GM12865 (cell line): ENCODE measurements at regions not wholly inside any gene's neighbourhood (a gene's known extent, or its start where the extent isn't known, plus 50 kb on each side); places are given as distances from the start of the nearest gene placed in this dataset.

Experiments
- DNase-seq: peaks from one replicate; pipeline ENCODE4 v3.0.0; 2010; ENCODE audit warnings: low read depth
- H3K4me3 ChIP-seq: 2 replicates; pipeline ENCODE4 v1.5.1; 2011; ENCODE audit warnings: mild to moderate bottlenecking, low read depth, low read length, control low read depth
- TF ChIP-seq, protein P1 (sequence below): IDR thresholded peaks from 2 replicates; pipeline ENCODE4 v1.5.1; 2011; ENCODE audit warnings: low read length, control low read depth, low read depth, inconsistent platforms; ENCODE audit not compliant: insufficient read depth; ENCODE audit errors: missing control alignments

DNA sequence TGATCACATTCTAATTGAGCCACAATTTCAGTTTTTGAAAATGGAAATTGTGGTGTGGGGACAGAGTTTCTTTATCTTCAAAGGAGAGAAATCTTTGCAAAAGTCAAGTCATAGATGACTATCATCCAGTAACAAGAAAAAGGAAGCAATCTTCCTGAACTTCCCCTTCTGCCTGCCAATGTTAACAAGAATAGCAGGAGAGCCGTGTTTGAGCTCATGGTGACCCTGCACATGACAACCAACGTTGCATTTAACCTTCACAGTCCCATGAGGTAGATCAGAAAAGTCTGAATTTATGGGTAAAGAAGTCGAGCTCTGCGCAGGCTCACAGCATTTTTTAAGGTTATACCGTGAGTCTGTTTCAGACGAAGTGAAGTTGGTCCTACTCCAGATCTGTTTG is 454.9 kb downstream of the LPIN1 start:
- DNase-seq: no peak
- TF ChIP-seq, protein P1, sequence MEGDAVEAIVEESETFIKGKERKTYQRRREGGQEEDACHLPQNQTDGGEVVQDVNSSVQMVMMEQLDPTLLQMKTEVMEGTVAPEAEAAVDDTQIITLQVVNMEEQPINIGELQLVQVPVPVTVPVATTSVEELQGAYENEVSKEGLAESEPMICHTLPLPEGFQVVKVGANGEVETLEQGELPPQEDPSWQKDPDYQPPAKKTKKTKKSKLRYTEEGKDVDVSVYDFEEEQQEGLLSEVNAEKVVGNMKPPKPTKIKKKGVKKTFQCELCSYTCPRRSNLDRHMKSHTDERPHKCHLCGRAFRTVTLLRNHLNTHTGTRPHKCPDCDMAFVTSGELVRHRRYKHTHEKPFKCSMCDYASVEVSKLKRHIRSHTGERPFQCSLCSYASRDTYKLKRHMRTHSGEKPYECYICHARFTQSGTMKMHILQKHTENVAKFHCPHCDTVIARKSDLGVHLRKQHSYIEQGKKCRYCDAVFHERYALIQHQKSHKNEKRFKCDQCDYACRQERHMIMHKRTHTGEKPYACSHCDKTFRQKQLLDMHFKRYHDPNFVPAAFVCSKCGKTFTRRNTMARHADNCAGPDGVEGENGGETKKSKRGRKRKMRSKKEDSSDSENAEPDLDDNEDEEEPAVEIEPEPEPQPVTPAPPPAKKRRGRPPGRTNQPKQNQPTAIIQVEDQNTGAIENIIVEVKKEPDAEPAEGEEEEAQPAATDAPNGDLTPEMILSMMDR: no peak
- no peak overlapping the region for H3K4me3 ChIP-seq

DNA sequence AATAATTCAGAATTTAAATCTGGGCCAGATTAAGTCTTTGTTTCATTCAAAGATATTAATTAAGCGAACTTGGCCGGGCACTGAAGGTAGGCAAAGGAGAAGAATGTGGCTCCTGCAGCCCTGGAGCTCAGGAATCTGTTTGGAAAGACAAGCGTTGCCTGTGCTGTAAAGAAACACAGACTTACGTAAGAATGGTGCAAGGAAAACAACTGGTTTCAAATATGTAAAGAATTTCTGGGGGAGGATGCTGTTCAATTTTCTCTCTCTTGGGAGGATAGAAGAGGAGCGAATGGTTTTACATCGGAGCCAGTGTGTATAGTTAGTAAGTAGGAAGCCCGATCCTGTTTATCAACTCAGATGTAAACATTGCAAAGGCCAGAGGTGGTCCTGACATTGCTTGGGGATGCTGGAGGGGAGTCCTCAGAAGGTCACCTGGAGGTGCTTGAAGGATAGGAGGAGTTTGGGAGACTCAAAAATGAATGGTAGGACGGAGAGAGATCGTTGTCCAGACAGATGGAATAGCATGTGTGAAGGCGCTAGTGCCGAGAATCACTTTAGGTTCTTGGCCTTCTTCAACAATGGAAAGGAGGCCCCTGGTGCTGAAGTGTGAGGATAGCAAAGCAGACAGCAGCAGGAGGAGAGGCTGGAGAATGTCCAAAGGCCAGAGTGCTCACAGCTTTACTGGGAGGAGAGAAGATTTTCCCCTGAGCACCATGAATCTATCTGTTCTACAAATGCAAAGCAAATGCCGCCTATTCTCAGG is 456.1 kb downstream of the LPIN1 start:
- H3K4me3 ChIP-seq: no peak overlapping the region
- TF ChIP-seq, protein P1: no peak
- no peak for DNase-seq

DNA sequence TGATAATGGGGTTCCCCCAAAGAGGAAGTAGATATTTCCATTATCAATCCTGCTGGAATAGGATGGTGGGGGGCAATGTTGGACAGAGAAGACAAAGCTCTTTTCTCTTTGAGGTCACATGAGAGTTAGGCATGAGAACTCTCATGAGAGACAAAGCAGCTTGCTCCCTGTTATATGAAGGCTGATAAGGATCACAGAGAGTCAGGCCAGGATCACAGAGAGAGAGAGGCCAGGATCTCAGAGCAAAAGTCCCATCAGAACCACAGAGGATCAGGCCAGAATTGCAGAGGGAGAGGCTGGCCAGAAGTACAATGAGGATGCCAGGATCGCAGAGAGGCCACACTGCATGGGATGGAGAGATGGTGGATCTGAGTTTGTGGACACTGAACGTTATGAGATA is 457.1 kb downstream of the LPIN1 start:
- DNase-seq: no peak
- TF ChIP-seq, protein P1: no peak
- H3K4me3 ChIP-seq: no peak overlapping the region

DNA sequence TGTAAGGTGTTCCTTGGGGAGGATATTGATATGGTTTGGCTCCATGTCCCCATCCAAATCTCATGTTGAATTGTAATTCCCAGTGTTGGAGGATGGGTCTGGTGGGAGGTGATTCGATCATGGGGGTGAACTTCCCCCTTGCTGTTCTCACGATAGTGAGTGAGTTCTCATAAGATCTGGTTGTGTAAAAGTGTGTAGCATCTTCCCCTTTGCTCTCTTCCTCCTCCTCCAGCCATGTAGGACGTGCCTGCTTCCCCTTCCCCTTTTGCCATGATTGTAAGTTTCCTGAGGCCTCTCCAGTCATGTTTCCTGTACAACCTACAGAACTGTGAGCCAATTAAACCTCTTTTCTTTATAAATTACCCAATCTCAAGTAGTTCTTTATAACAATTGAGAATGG is 458.7 kb downstream of the LPIN1 start:
- DNase-seq: no peak
- no peak overlapping the region for H3K4me3 ChIP-seq
- TF ChIP-seq, protein P1: no peak

DNA sequence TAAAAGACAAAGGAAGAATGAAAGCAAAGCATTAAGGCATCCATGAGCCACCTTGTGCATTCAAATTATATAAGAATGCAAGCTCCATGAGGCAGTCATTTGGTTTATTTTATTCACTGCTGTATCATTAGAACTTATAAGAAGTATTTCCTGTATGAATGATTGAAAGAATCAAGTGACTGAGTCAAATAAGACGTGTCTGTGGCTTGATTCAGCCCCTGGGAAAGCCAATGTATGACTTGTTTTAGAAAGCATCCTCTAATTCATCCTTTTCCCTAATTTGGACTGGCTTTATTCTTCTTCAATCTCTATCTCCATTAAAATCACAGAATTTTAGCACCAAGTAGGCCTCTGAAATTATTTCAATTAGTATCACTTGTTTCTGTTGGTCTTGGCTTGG is 461.1 kb downstream of the LPIN1 start:
- DNase-seq: no peak
- H3K4me3 ChIP-seq: no peak overlapping the region
- TF ChIP-seq, protein P1: no peak

DNA sequence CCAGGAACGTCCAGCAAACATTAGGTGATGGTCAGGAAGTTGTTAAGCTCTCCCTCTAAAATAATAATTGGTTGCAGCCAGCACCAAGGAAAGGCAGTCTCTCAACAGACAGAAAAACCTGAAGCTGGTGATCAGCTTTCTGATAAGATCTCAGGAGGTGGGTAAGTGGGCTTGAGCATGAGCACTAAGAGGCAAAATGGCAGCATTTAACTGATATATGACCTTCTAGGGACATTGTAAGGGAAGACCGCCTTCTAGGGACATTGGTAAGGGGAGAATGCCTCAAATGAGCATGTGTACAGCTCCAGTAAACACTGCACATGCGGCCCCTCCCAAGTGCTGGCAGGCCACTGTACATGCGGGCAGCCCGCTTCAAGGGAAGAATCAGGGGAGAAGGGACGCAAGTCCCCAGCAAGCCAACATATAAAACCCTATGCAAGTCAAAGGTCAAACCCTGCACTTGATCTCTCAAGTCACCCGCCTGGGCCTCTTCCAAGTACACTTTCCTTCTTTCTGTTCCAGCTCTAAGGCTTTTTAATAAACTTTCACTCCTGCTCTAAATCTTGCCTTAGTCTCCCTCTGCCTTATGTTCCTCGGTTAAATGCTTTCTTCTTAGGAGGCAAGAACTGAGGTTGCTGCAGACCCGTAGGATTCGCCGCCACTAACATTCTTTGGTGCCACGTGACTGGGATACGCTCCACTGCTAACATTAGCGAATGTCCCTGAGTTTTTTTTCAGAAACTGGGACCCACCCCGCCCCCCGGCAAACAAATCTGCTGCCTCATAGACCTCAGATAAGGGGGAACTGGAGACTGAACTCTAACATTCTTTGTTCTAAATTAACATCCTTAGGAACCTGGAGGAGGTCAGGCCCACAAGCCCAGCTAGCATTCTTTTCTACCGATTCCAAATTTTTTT is 463.8 kb downstream of the LPIN1 start:
- no peak overlapping the region for H3K4me3 ChIP-seq
- no peak for DNase-seq
- TF ChIP-seq, protein P1: no peak
